ENCODE measurements at regions not wholly inside any gene's neighbourhood (a gene's known extent, or its start where the extent isn't known, plus 50 kb on each side); places are given as distances from the start of the nearest gene placed in this dataset.
A peak's percentile ranks its signal among the peaks of the same experiment; 100 is the strongest.

GRCh38 chr7:15081891-15082290 is 179.3 kb upstream of the DGKB start:
- whole genome bisulfite sequencing (ENCODE audit: low lambda C conversion rate) = 47% methylated on average over 1 of the region's 1 CpG
- Histone ChIP-seq H3K36me3 (replicated peaks in 1 of 2; ENCODE audit: control insufficient read depth in 1 of 2, insufficient read depth in 2 of 2, low read length in 2 of 2) (no peaks in the 10 kb centered on the region), H3K27me3 (ENCODE audit: control insufficient read depth in 1 of 2, insufficient read depth in 2 of 2, low read length in 2 of 2) (no peaks in the 10 kb centered on the region), H2AFZ (ENCODE audit: low read length) (no peak overlapping the region), H3K9ac (ENCODE audit: insufficient read depth, low read depth, low read length) (no peak overlapping the region), H3K79me2 (ENCODE audit: insufficient read depth, low read length) (no peaks in the 10 kb centered on the region), H3K4me1 (ENCODE audit: insufficient read depth, low read length) (no peaks in the 10 kb centered on the region), H3K4me2 (ENCODE audit: low read depth, low read length) (no peak overlapping the region), H3K27ac (ENCODE audit: extremely low read length, insufficient read depth, low read length) (no peak overlapping the region), H3K9me3 (ENCODE audit: low read length) (no peaks in the 10 kb centered on the region), H3K4me3 (replicated peaks in 1 of 3; ENCODE audit: insufficient read depth in 1 of 3, low read depth in 2 of 3, low read length in 3 of 3) (no peak overlapping the region), H4K20me1 (ENCODE audit: insufficient read depth, low read length) (no peaks in the 10 kb centered on the region)
- DNase-seq (ENCODE audit: low spot score) (no peak), ATAC-seq (no peak), FAIRE-seq (no peak)
- no TSS peak for BruUV-seq (replicated peaks)
- ChIA-PET POLR2A (no interaction called here), CTCF (ENCODE audit: low intra/inter-chr PET ratio, low total read pairs) (no interaction called here)
- TF ChIP-seq ZSCAN21 (CRISPR knock-in tag; IDR thresholded peaks at IDR 0.05; ENCODE audit: borderline replicate concordance) = no peak
- TF ChIP-seq MAFF (IDR thresholded peaks at IDR 0.05; ENCODE audit: low read depth, low read length) = peak; percentile 87
- no peak for TF ChIP-seq TFAP4 (IDR thresholded peaks at IDR 0.05; ENCODE audit: borderline replicate concordance, low read depth)
- no peak for TF ChIP-seq ZFP62 (CRISPR knock-in tag; IDR thresholded peaks at IDR 0.05)
- peak; percentile 84 to 94 for TF ChIP-seq MAFK (conservative IDR thresholded peaks at IDR 0.05 in 1 of 2, IDR thresholded peaks at IDR 0.05 in 1 of 2; ENCODE audit: low read length in 2 of 2)
- no peak for TF ChIP-seq U2AF1 (optimal IDR thresholded peaks at IDR 0.05; ENCODE audit: low read depth, low read length)
- in situ Hi-C loops (cut with HindIII; ENCODE audit: extremely low pct_ligation_motif_present, low pct_unique_long_range_greater_than_20kb) = no loop called here
- intact Hi-C loops (cut with micrococcal nuclease; ENCODE audit: unreplicated experiment) = no loop called here

- 42% methylated on average over 5 of the region's 5 CpGs for WGBS (ENCODE audit: low lambda C conversion rate)
- Histone ChIP-seq H3K4me2 (ENCODE audit: low read depth, low read length) (no peak overlapping the region), H3K4me1 (ENCODE audit: insufficient read depth, low read length) (no peaks in the 10 kb centered on the region), H3K9me3 (ENCODE audit: low read length) (no peaks in the 10 kb centered on the region), H4K20me1 (ENCODE audit: insufficient read depth, low read length) (no peaks in the 10 kb centered on the region), H2AFZ (ENCODE audit: low read length) (no peak overlapping the region), H3K36me3 (replicated peaks in 1 of 2; ENCODE audit: control insufficient read depth in 1 of 2, insufficient read depth in 2 of 2, low read length in 2 of 2) (no peaks in the 10 kb centered on the region), H3K4me3 (replicated peaks in 1 of 3; ENCODE audit: insufficient read depth in 1 of 3, low read depth in 2 of 3, low read length in 3 of 3) (no peak overlapping the region), H3K9ac (ENCODE audit: insufficient read depth, low read depth, low read length) (no peak overlapping the region), H3K79me2 (ENCODE audit: insufficient read depth, low read length) (no peaks in the 10 kb centered on the region), H3K27me3 (ENCODE audit: control insufficient read depth in 1 of 2, insufficient read depth in 2 of 2, low read length in 2 of 2) (no peaks in the 10 kb centered on the region), H3K27ac (ENCODE audit: extremely low read length, insufficient read depth, low read length) (no peak overlapping the region)
- TF ChIP-seq ZNF101 (CRISPR knock-in tag; IDR thresholded peaks at IDR 0.05; ENCODE audit: borderline replicate concordance, low read depth) (no peak), ZNF225 (CRISPR knock-in tag; IDR thresholded peaks at IDR 0.05) (no peak), CENPT (CRISPR knock-in tag; IDR thresholded peaks at IDR 0.05; ENCODE audit: low read depth) (no peak)
- POLR2A ChIA-PET = no interaction called here
- in situ Hi-C loops (cut with HindIII; ENCODE audit: extremely low pct_ligation_motif_present, low pct_unique_long_range_greater_than_20kb) = no loop called here
- ATAC-seq = no peak
- DNase-seq (ENCODE audit: low spot score) = no peak
- no TSS peak for BruUV-seq (replicated peaks)
- no peak for FAIRE-seq
- CTCF ChIA-PET (ENCODE audit: low intra/inter-chr PET ratio, low total read pairs) = no interaction called here
- intact Hi-C loops (cut with micrococcal nuclease; ENCODE audit: unreplicated experiment) = no loop called here
Measured at GRCh38 chr7:15073301-15073700, 170.8 kb upstream of the DGKB start.

Measured in HepG2 (cell line).